Thymus (tissue), 11 donors: ENCODE measurements at regions not wholly inside any gene's neighbourhood (a gene's known extent, or its start where the extent isn't known, plus 50 kb on each side); places are given as distances from the start of the nearest gene placed in this dataset.

Experiments
- DNase-seq, 9 donors: peaks; one replicate each; pipeline ENCODE4 v3.0.0-alpha.2; 2013; ENCODE audit warnings: low spot score in 9 of 9, low read depth in 6 of 9, missing footprints in 1 of 9
- H3K27ac ChIP-seq, 2 donors: one replicate each; pipeline ENCODE4 v1.5.1; 2013; ENCODE audit warnings: control low read depth in 1 of 2, low read depth in 1 of 2, low read length in 1 of 2, mild to moderate bottlenecking in 1 of 2, moderate library complexity in 1 of 2
- H3K27me3 ChIP-seq, 2 donors: one replicate each; pipeline ENCODE4 v1.5.1; 2013; ENCODE audit warnings: low read length in 1 of 2; ENCODE audit not compliant: control insufficient read depth in 2 of 2, insufficient read depth in 1 of 2
- H3K36me3 ChIP-seq, 2 donors: one replicate each; pipeline ENCODE4 v1.5.1; 2013; ENCODE audit warnings: low read length in 1 of 2, mild to moderate bottlenecking in 1 of 2, moderate library complexity in 1 of 2; ENCODE audit not compliant: control insufficient read depth in 2 of 2, insufficient read depth in 2 of 2
- H3K4me1 ChIP-seq, 2 donors: one replicate each; pipeline ENCODE4 v1.5.1; 2013; ENCODE audit warnings: low read length in 2 of 2; ENCODE audit not compliant: control insufficient read depth in 2 of 2, insufficient read depth in 2 of 2
- H3K4me3 ChIP-seq, 2 donors: one replicate each; pipeline ENCODE4 v1.5.1; 2013; ENCODE audit warnings: low read length in 2 of 2, control low read depth in 1 of 2, mild to moderate bottlenecking in 1 of 2
- H3K9me3 ChIP-seq, 2 donors: one replicate each; pipeline ENCODE4 v1.5.1; 2013; ENCODE audit warnings: low read length in 1 of 2, mild to moderate bottlenecking in 1 of 2; ENCODE audit not compliant: control insufficient read depth in 2 of 2, insufficient read depth in 1 of 2
- WGBS: extraction: QIAGEN DNeasy Blood & Tissue Kit; methylation state at CpG from one replicate; pipeline ENCODE4 v1.1.7; 2013; 5-methylcytosine and 5-hydroxymethylcytosine counted together
- donor health status: healthy.

DNA sequence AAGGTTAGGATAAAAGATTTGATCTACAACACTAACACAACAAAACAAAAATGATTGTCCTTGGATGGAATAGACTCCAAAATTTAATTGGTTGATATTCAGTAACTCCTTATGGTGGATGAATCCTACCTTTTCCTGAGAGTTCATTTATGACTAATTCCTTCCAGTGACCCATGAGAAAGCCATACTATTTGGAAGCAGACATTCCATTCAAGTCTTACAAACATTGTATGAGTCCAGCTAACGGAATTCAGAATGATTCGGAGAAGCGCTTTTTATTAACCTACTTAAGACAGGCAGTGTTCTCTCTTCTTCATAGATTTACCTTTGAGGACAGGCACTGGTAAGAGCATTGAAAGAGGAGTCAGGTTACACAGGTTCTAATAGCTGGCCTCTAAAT is 155.6 kb upstream of the ZNF648 start:
- Histone ChIP-seq H3K9me3 (no peaks in the 10 kb centered on the region), H3K4me3 (no peak overlapping the region), H3K36me3 (no peaks in the 10 kb centered on the region), H3K4me1 (no peaks in the 10 kb centered on the region), H3K27ac (no peak overlapping the region), H3K27me3 (no peaks in the 10 kb centered on the region)
- 97% methylated on average over 3 of the region's 3 CpGs for WGBS
- DNase-seq, result no peak

GRCh38 chr1:182215764-182216163 is 154.3 kb upstream of the ZNF648 start:
- Histone ChIP-seq H3K36me3 (no peaks in the 10 kb centered on the region), H3K4me1 (no peaks in the 10 kb centered on the region), H3K27ac (no peak overlapping the region), H3K9me3 (no peaks in the 10 kb centered on the region), H3K27me3 (no peaks in the 10 kb centered on the region), H3K4me3 (no peak overlapping the region)
- no peak for DNase-seq

DNA sequence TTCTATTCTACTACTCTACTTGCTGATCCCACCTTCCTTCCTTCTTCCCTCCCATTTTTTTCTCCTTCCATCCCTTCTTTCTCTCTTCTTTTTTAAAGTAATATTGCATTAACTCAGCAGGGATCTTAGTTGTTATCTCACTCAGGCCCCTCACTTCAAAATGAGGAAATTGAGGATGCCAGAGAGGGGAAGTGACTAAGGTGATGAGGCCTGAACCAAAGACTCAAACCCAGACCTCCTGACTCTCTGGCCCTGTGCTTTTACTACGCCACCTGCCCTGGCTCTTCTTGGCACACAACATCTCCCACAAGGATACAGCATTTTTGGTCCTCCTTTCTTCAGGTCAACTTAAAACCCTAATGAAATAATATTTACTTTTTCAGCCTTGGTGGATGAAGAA is 151.7 kb upstream of the ZNF648 start:
- Histone ChIP-seq H3K4me3 (no peak overlapping the region), H3K9me3 (no peaks in the 10 kb centered on the region), H3K36me3 (no peaks in the 10 kb centered on the region), H3K27ac (no peak overlapping the region), H3K4me1 (no peaks in the 10 kb centered on the region), H3K27me3 (no peaks in the 10 kb centered on the region)
- WGBS, result 96% methylated on average over 1 of the region's 1 CpG
- DNase-seq, result no peak

DNA sequence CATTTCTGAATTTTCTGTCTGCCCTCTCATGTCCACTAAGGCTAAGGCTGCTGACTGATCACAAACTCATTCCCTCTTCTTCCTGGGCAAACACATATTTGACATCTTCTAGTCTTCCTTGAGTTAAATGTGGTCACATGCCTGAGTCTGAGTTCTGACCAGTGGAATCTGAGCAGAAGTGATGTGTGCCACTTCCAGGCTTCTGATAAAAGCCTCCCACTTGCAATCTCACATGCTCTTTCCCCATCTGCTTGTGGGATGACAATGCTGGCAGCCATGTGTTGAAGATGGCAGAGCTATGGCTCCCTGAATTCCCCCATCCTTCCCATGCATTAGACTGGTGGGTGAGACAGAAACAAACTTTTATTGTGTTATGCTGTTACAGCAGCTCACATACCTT is 149.9 kb upstream of the ZNF648 start:
- Histone ChIP-seq H3K4me3 (no peak overlapping the region), H3K9me3 (no peaks in the 10 kb centered on the region), H3K27ac (no peak overlapping the region), H3K27me3 (no peaks in the 10 kb centered on the region), H3K36me3 (no peaks in the 10 kb centered on the region), H3K4me1 (no peaks in the 10 kb centered on the region)
- no peak for DNase-seq

DNA sequence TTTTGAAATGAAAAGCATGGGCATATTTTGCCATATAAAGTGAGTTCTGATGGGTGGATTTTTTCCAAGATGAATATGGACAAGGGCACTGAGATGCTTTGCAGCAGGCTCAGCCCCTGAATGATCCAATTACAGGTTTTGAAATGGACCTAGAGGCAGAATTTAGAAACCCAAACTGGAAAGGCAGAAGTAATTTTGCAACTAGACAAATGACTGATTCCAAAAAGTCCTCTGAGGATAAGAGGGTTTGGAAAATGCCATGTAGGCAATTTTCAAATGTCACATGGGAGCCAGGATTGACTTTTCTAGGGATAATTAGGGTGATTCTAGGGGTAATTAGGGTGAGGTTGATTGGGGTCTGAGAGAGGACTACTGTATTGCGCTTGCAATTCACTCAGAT is 148.9 kb upstream of the ZNF648 start:
- Histone ChIP-seq H3K27ac (no peak overlapping the region), H3K4me1 (no peaks in the 10 kb centered on the region), H3K27me3 (no peaks in the 10 kb centered on the region), H3K4me3 (no peak overlapping the region), H3K36me3 (no peaks in the 10 kb centered on the region), H3K9me3 (no peaks in the 10 kb centered on the region)
- no peak for DNase-seq
- WGBS, result 100% methylated on average over 1 of the region's 1 CpG

DNA sequence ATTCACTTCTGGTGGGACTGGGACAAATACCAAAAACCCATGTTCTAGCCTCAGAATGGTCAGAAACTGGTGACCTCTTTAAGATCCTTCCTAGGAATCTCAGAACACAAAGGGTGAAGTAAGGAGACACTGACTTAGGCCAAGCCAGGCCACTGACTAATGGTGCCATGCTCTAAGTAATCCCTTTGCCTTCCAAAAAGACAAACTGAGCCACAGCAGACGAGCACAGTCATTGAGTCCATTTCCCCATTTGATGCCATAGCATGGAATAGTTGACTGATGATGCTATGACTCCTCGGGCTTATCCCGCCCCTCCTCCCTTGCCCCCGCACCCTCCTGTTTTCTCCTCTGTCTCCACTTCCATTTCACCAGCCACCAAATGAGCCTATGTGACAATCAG is 145.8 kb upstream of the ZNF648 start:
- no peaks in the 10 kb centered on the region for H3K4me1 ChIP-seq
- whole genome bisulfite sequencing, result 73% methylated on average over 4 of the region's 4 CpGs

DNA sequence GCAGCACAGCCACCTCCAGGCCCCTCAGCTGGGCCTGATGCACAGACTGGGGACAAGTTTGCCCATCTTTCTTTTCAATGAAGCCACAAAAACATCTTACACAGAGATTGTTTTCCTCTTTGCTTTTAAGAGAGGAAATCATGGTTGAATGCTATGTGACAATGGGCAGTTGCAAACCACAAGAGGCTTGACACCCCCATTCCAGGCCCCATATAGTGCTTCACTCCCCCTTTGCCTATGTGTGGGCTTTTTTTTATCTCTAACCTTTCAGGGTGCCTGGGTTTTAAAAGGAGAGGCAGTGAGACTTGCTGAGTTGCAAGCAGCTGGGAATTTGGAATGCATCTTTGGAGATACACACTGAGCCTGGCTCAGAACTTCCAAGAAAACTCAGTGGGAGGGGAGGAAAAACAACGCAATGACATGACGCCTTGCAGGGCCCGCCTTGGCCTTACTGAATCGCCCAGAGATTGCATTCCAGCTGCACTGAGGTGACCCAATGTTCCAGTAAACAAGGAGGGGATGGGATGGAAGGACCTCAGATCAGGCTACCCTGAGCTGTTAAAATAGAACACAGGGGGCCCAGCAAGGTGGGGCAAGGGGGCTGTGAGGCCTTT is 145.2 kb upstream of the ZNF648 start:
- Histone ChIP-seq H3K9me3 (no peaks in the 10 kb centered on the region), H3K4me3 (no peak overlapping the region), H3K27ac (no peak overlapping the region), H3K27me3 (no peaks in the 10 kb centered on the region), H3K36me3 (no peaks in the 10 kb centered on the region), H3K4me1 (no peaks in the 10 kb centered on the region)
- 93% methylated on average over 4 of the region's 4 CpGs for WGBS
- DNase-seq, result no peak

More for the DNA sequence above, 145.8 kb upstream of the ZNF648 start:
- H3K27me3 ChIP-seq, result no peaks in the 10 kb centered on the region
- no peaks in the 10 kb centered on the region for H3K36me3 ChIP-seq
- H3K9me3 ChIP-seq, result no peaks in the 10 kb centered on the region
- no peak overlapping the region for H3K4me3 ChIP-seq
- no peak overlapping the region for H3K27ac ChIP-seq
- no peak for DNase-seq

DNA sequence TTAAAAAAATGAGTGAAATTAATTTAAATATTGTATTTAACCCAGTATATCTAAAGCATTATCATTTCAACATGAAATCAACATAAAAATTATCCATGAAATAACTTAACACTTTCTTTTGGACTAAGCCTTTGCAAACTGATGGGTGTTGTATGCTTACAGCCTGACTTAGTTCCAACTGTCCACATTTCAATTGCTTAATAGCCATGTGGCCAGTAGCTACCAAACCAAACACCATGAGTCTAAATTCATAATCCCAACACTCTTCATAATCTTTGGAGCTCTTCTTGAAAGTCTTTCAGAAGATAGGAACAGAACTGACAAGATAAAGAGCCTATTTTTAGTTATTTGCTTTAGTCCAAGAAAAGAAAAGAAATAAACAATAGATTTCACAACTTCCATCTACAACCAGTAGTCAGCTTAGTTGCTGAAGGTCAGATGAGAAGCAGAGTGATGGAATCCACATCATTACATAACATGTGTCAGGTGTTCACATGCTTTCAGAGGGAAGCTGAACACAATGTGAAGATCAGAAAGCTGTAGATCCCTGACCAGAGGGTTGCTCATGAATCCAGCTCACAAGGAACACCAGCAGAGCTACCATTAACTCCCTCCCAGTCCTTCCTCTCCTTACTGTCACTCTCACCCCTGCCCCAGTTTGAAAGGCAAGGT is 144.0 kb upstream of the ZNF648 start:
- no peak overlapping the region for H3K27ac ChIP-seq
- H3K27me3 ChIP-seq, result no peaks in the 10 kb centered on the region
- no peaks in the 10 kb centered on the region for H3K36me3 ChIP-seq
- H3K9me3 ChIP-seq, result no peaks in the 10 kb centered on the region
- H3K4me3 ChIP-seq, result no peak overlapping the region
- no peak for DNase-seq
- H3K4me1 ChIP-seq, result no peaks in the 10 kb centered on the region

DNA sequence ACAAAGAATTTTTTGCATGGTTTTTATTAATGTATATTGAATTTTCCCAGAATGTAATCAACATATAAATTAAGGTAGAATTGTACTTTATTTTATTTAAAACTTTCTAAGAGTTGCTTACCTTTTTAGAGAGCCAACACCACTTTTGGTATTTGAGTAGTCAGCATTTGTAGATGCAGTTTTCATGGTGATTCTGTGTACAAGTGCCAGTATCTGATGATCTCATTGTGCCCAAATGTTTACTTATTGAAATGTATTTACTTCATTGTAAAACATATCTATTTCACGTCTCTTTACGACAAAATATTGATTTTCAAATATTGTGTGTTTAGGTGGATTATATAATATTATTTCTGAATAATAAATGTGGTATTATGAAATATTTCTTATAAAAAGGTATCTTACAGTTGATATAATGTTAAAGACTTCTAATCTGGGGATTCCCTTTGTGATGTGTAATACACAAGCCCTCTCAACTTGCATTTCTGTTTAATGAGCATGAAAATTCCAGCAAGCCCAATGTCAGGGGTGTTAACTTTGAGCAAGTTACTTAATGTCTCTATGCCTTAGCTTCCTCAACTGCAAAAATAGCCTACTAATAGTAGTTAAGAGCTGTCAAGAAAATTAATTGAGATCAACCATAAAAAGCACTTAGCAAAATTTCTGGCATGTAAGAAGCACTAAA is 141.8 kb upstream of the ZNF648 start:
- H3K4me1 ChIP-seq, result no peaks in the 10 kb centered on the region
- H3K36me3 ChIP-seq, result no peaks in the 10 kb centered on the region
- no peak for DNase-seq
- WGBS, result 97% methylated on average over 2 of the region's 2 CpGs
- H3K9me3 ChIP-seq, result no peaks in the 10 kb centered on the region
- H3K27ac ChIP-seq, result no peak overlapping the region
- no peaks in the 10 kb centered on the region for H3K27me3 ChIP-seq
- no peak overlapping the region for H3K4me3 ChIP-seq
